Ovary (tissue), 3 donors: ENCODE measurements at regions not wholly inside any gene's neighbourhood (a gene's known extent, or its start where the extent isn't known, plus 50 kb on each side); places are given as distances from the start of the nearest gene placed in this dataset.

Source experiments
- EP300 ChIP-seq: sonication (generic); formaldehyde crosslinking; IDR thresholded peaks from one replicate; pipeline ENCODE4 v1.6.1; 2017; ENCODE audit warnings: antibody characterized with exemption
- TF ChIP-seq, protein P1 (sequence below), 3 donors: fragments of 450-650 bp in 2 of 3; fragments of 200-600 bp in 1 of 3; IDR thresholded peaks; one replicate each; pipeline versions ENCODE4 v1.5.1 to v1.8.0; 2016 to 2022; ENCODE audit warnings: antibody characterized with exemption in 3 of 3, mild to moderate bottlenecking in 1 of 3
- donor health status: DM: no; HTN: no; CAD: no.

DNA sequence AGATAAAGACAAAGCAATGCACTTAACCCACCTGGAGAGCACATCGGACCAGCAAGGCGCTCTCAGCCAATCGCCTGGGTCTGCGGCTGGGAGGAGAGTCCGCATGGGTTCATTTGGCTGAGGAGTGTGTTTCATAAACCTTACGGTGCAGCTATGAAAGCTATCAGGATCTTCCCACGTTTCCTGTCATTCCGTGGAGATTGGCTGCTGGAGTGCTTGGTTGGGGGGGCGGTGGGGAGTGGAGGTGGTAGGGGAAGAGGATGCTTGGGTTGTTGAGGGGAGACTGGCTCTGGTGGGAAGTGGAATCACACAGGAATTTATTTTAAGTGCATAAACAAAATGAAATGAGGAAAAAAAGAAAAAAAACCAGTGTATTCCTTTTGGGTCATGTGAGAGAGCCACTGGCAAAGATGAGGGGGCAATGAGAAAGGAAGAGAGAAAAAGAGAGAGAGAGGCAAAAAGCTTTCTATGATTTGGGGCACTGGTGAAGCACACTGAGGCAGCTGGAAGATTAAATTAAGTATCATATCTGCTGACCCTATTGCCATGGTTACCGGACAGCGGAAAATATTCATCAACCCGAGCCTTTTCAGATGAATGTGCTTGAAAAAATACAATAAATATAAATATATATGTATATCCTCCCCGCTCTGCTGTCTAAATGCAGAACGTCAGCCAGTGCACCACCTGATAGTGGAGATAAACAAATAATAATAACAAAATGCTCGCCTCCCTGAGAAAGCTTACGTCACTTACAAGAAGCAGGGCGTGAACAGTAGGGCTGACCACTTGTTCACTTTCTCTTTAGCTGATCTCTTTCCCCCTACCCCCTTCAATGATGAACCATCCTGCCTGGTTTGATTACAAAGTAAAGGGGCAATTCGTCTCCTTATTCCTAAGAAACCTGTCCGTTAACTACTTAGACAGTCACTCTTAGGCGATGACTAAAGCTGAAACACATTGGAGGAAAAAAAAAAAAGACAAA lies 457.0 kb upstream of the ZFHX3 start:
- TF ChIP-seq, protein P1, sequence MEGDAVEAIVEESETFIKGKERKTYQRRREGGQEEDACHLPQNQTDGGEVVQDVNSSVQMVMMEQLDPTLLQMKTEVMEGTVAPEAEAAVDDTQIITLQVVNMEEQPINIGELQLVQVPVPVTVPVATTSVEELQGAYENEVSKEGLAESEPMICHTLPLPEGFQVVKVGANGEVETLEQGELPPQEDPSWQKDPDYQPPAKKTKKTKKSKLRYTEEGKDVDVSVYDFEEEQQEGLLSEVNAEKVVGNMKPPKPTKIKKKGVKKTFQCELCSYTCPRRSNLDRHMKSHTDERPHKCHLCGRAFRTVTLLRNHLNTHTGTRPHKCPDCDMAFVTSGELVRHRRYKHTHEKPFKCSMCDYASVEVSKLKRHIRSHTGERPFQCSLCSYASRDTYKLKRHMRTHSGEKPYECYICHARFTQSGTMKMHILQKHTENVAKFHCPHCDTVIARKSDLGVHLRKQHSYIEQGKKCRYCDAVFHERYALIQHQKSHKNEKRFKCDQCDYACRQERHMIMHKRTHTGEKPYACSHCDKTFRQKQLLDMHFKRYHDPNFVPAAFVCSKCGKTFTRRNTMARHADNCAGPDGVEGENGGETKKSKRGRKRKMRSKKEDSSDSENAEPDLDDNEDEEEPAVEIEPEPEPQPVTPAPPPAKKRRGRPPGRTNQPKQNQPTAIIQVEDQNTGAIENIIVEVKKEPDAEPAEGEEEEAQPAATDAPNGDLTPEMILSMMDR (IDR thresholded peaks at IDR 0.05), result no peak
- no peak for TF ChIP-seq EP300
